ENCODE measurements at regions not wholly inside any gene's neighbourhood (a gene's known extent, or its start where the extent isn't known, plus 50 kb on each side); places are given as distances from the start of the nearest gene placed in this dataset.

DNA sequence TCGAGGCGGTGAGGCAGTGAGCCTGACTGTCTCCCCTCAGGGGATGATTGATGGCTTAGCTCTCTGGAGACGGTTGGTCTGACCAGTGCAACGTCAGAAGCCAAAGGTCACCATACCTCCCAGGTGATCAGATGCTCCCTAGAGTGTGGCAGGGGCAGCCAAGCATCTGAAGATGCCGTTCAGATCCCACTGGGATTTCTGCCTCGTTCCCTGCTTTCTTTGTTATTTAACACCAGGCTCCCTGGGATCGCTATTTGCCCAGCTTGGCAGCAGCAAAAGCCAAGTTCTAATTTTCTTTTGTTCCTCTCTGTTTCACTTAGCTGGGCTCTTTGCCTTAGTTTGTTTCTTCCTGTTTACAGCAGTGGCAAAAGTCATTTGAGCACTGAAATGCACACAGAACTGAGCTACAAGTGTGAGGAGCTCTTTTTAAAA, 53.5 kb upstream of the SVIL start:
- DNase-seq (ENCODE audit: low read depth in 2 of 2): no peak

- DNase-seq (ENCODE audit: low read depth in 2 of 2): no peak
Observed at GRCh38 chr10:29687421-29688164, 52.8 kb upstream of the SVIL start.

DNA sequence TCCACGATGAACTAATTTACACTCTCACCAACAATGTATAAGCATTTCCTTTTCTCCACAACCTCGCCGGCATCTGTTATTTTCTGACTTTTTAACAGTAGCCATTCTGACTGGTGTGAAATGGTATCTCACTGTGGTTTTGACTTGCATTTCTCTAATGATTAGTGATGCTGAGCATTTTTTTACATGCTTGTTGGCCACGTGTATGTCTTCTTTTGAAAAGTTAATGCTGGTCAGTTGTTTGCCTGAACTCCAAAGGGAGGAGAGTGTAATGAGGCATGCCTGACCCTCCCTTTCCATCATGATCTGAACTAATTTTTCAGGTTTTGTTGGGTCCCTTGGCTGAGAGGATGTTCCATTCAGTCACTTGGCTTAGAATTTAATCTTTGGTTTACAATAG, 50.7 kb upstream of the SVIL start:
- no peak for DNase-seq (ENCODE audit: low read depth in 2 of 2)
